Panc1 (cell line): ENCODE measurements at regions not wholly inside any gene's neighbourhood (a gene's known extent, or its start where the extent isn't known, plus 50 kb on each side); places are given as distances from the start of the nearest gene placed in this dataset.

Experiments
- CTCF ChIP-seq: fragments of 450-650 bp; IDR thresholded peaks from 2 replicates; pipeline ENCODE4 v1.5.1; 2017; ENCODE audit warnings: mild to moderate bottlenecking
- TCF7L2 ChIP-seq: IDR thresholded peaks from 2 replicates; pipeline ENCODE4 v1.6.1; 2011; ENCODE audit warnings: mild to moderate bottlenecking, low read depth, low read length, inconsistent platforms

GRCh38 chr2:103808814-103809213, 1045.1 kb upstream of the POU3F3 start:
- no peak for TF ChIP-seq TCF7L2
- no peak for TF ChIP-seq CTCF
